ENCODE measurements at regions not wholly inside any gene's neighbourhood (a gene's known extent, or its start where the extent isn't known, plus 50 kb on each side); places are given as distances from the start of the nearest gene placed in this dataset.

- no peak for TF ChIP-seq CTCF (IDR thresholded peaks at IDR 0.05)
- Histone ChIP-seq H3K27me3 (no peaks in the 10 kb centered on the region), H3K4me3 (replicated peaks in 1 of 3) (no peak overlapping the region), H3K4me1 (no peaks in the 10 kb centered on the region), H3K27ac (no peak overlapping the region), H3K36me3 (no peaks in the 10 kb centered on the region), H3K9me3 (no peaks in the 10 kb centered on the region)
- no peak for DNase-seq
- WGBS, 2 donors = 77 to 80% methylated on average over 4 of the region's 4 CpGs
- intact Hi-C loops (cut with DNase I) = no loop called here
Observed at GRCh38 chr1:4397196-4397595, 257.2 kb upstream of the AJAP1 start.

- no peak overlapping the region for H3K27ac ChIP-seq
- no peaks in the 10 kb centered on the region for H3K4me1 ChIP-seq
- H3K4me3 ChIP-seq (replicated peaks in 1 of 3) = no peak overlapping the region
- no peaks in the 10 kb centered on the region for H3K27me3 ChIP-seq
- WGBS, 2 donors = 89 to 98% methylated on average over 1 of the region's 1 CpG
- intact Hi-C loops (cut with DNase I) = no loop called here
- no peaks in the 10 kb centered on the region for H3K36me3 ChIP-seq
- no peak for TF ChIP-seq CTCF (IDR thresholded peaks at IDR 0.05)
- TF ChIP-seq POLR2A (IDR thresholded peaks at IDR 0.05) = no peak
- no peaks in the 10 kb centered on the region for H3K9me3 ChIP-seq
- no peak for DNase-seq
Observed at GRCh38 chr1:4402032-4402431, 252.4 kb upstream of the AJAP1 start.

- no peak for TF ChIP-seq CTCF (IDR thresholded peaks at IDR 0.05)
- TF ChIP-seq POLR2A (IDR thresholded peaks at IDR 0.05) = no peak
Observed at GRCh38 chr1:4404854-4405590, 249.4 kb upstream of the AJAP1 start.

GRCh38 chr1:4407851-4408250 lies 246.6 kb upstream of the AJAP1 start:
- no peaks in the 10 kb centered on the region for H3K4me1 ChIP-seq
- intact Hi-C loops (cut with DNase I) = no loop called here
- TF ChIP-seq POLR2A (IDR thresholded peaks at IDR 0.05) (no peak), CTCF (IDR thresholded peaks at IDR 0.05) (no peak)
- no peaks in the 10 kb centered on the region for H3K9me3 ChIP-seq
- H3K36me3 ChIP-seq = no peaks in the 10 kb centered on the region
- 85 to 90% methylated on average over 16 of the region's 16 CpGs for WGBS, 2 donors
- no peak overlapping the region for H3K4me3 ChIP-seq (replicated peaks in 1 of 3)
- no peaks in the 10 kb centered on the region for H3K27me3 ChIP-seq
- DNase-seq = no peak
- H3K27ac ChIP-seq = no peak overlapping the region

More at GRCh38 chr1:4404854-4405590, 249.4 kb upstream of the AJAP1 start:
- Histone ChIP-seq H3K27ac (no peak overlapping the region), H3K4me1 (no peaks in the 10 kb centered on the region), H3K36me3 (no peaks in the 10 kb centered on the region), H3K27me3 (no peaks in the 10 kb centered on the region), H3K9me3 (no peaks in the 10 kb centered on the region), H3K4me3 (replicated peaks in 1 of 3) (no peak overlapping the region)
- DNase-seq = no peak
- 61 to 70% methylated on average over 12 of the region's 12 CpGs for WGBS, 2 donors
- intact Hi-C loops (cut with DNase I) = no loop called here

GRCh38 chr1:4408380-4408779 lies 246.0 kb upstream of the AJAP1 start:
- DNase-seq = no peak
- no peak overlapping the region for H3K4me3 ChIP-seq (replicated peaks in 1 of 3)
- H3K9me3 ChIP-seq = no peaks in the 10 kb centered on the region
- H3K27me3 ChIP-seq = no peaks in the 10 kb centered on the region
- H3K4me1 ChIP-seq = no peaks in the 10 kb centered on the region
- H3K36me3 ChIP-seq = no peaks in the 10 kb centered on the region
- no peak overlapping the region for H3K27ac ChIP-seq
- 78 to 80% methylated on average over 4 of the region's 4 CpGs for WGBS, 2 donors
- TF ChIP-seq CTCF (IDR thresholded peaks at IDR 0.05) = no peak
- TF ChIP-seq POLR2A (IDR thresholded peaks at IDR 0.05) = no peak
- intact Hi-C loops (cut with DNase I) = no loop called here

Data from thyroid gland (tissue), 4 donors.